ENCODE measurements at regions not wholly inside any gene's neighbourhood (a gene's known extent, or its start where the extent isn't known, plus 50 kb on each side); places are given as distances from the start of the nearest gene placed in this dataset.

- Histone ChIP-seq H3K9me3 (ENCODE audit: low read length) (no peaks in the 10 kb centered on the region), H3K36me3 (ENCODE audit: insufficient read depth, low read length) (no peaks in the 10 kb centered on the region), H3K27me3 (ENCODE audit: insufficient read depth, low read depth, low read length) (no peaks in the 10 kb centered on the region), H3K4me3 (ENCODE audit: low read length) (no peak overlapping the region), H3K4me2 (ENCODE audit: low read length) (no peak overlapping the region), H2AFZ (ENCODE audit: low read depth, low read length) (no peak overlapping the region), H3K9ac (ENCODE audit: low read length) (no peak overlapping the region), H3K9me2 (ENCODE audit: insufficient read depth, low read length) (no peaks in the 10 kb centered on the region), H3K27ac (ENCODE audit: low read length) (no peak overlapping the region), H3F3A (ENCODE audit: insufficient read depth, low read length, poor library complexity, severe bottlenecking) (no peaks in the 10 kb centered on the region), H3K79me2 (replicated peaks; ENCODE audit: insufficient read depth, low read length) (no peaks in the 10 kb centered on the region), H4K20me1 (ENCODE audit: insufficient read depth) (no peaks in the 10 kb centered on the region)
- TF ChIP-seq CTCF (IDR thresholded peaks at IDR 0.05; ENCODE audit: poor library complexity, severe bottlenecking), result no peak
- no peak for TF ChIP-seq EZH2 (IDR thresholded peaks at IDR 0.05; ENCODE audit: borderline replicate concordance, insufficient read depth, low read length, poor library complexity, severe bottlenecking)
- no peak for TF ChIP-seq POLR2AphosphoS5 (IDR thresholded peaks at IDR 0.05)
- no peak for TF ChIP-seq RAD21 (conservative IDR thresholded peaks at IDR 0.05)
Observed at GRCh38 chr4:86542319-86543027, 51.6 kb upstream of the PTPN13 start.

DNA sequence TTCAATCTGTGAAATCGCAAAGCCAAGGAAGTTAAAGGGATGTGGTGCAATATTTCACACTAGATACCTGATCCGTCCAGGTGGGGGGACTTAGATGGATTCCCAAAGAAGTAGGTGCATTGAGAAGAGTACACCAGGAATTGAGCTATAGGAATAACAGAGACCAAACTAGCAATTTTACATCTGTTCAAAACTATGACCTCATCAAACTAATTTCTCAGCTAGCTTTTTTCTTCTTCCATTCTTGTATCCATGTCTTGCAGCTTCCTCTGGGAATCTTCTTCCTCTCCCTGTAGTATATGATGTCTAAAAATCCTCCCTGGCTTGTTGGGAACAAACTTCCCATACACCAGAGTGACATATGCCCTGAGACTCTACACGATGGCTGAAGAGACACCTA lies 51.0 kb upstream of the PTPN13 start:
- no peaks in the 10 kb centered on the region for H4K20me1 ChIP-seq (ENCODE audit: insufficient read depth)
- no peak overlapping the region for H3K27ac ChIP-seq (ENCODE audit: low read length)
- H3K9me3 ChIP-seq (ENCODE audit: low read length), result no peaks in the 10 kb centered on the region
- H3F3A ChIP-seq (ENCODE audit: insufficient read depth, low read length, poor library complexity, severe bottlenecking), result no peaks in the 10 kb centered on the region
- no peak overlapping the region for H3K4me2 ChIP-seq (ENCODE audit: low read length)
- H3K4me3 ChIP-seq (ENCODE audit: low read length), result no peak overlapping the region
- TF ChIP-seq RAD21 (conservative IDR thresholded peaks at IDR 0.05), result no peak
- no peak for TF ChIP-seq SMC3 (conservative IDR thresholded peaks at IDR 0.05; ENCODE audit: poor library complexity)
- TF ChIP-seq TAF1 (IDR thresholded peaks at IDR 0.05; ENCODE audit: low read depth), result no peak
- no peak for TF ChIP-seq REST (IDR thresholded peaks at IDR 0.05; ENCODE audit: borderline replicate concordance)
- no peak for TF ChIP-seq POLR2AphosphoS5 (IDR thresholded peaks at IDR 0.05)
- TF ChIP-seq EP300 (conservative IDR thresholded peaks at IDR 0.05; ENCODE audit: poor library complexity, severe bottlenecking), result no peak
- TF ChIP-seq EZH2 (IDR thresholded peaks at IDR 0.05; ENCODE audit: borderline replicate concordance, insufficient read depth, low read length, poor library complexity, severe bottlenecking), result no peak
- no peak for TF ChIP-seq CTCF (IDR thresholded peaks at IDR 0.05; ENCODE audit: poor library complexity, severe bottlenecking)
- TF ChIP-seq MXI1 (conservative IDR thresholded peaks at IDR 0.05; ENCODE audit: poor library complexity, severe bottlenecking), result no peak
- H2AFZ ChIP-seq (ENCODE audit: low read depth, low read length), result no peak overlapping the region
- H3K9me2 ChIP-seq (ENCODE audit: insufficient read depth, low read length), result no peaks in the 10 kb centered on the region
- H3K9ac ChIP-seq (ENCODE audit: low read length), result no peak overlapping the region
- H3K79me2 ChIP-seq (replicated peaks; ENCODE audit: insufficient read depth, low read length), result no peaks in the 10 kb centered on the region
- H3K27me3 ChIP-seq (ENCODE audit: insufficient read depth, low read depth, low read length), result no peaks in the 10 kb centered on the region
- no peaks in the 10 kb centered on the region for H3K36me3 ChIP-seq (ENCODE audit: insufficient read depth, low read length)

Data from neural cell (in vitro differentiated cells).